ENCODE measurements at regions not wholly inside any gene's neighbourhood (a gene's known extent, or its start where the extent isn't known, plus 50 kb on each side); places are given as distances from the start of the nearest gene placed in this dataset.

DNA sequence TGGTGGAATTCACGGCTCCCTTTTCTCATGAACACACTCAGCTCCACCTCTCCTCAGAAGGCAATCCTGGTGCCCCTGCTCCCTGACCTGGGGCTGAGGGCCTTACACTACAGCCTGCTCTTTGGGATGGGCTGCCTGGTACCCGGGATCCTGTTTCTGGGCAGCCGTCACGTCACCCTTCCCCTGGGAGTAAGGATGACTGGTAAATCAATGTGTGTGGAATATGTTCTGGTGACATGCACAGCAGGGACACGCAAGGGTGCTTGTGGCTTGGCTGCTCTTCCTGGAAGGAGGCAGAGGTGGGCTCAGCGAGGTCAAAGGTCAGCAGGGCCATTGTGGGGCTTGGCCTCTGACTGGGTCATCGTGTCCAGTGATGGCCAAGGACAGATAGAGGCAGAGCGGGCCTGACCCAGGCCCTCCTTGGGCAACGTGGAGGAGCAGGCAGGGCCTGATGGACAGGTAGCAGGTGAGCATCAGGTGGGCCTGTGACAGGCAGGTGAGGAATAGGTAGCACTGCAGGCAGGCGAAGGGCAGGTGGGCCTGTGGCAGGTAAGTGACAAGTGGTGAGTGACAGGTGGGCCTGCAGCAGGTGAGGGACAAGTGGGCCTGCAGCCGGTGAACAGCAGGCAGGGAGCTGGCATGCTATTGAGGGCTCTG is 399.4 kb upstream of the IRX4 start:
- no peaks in the 10 kb centered on the region for H3K79me2 ChIP-seq (ENCODE audit: insufficient read depth, low read length)
- POLR2A ChIA-PET = no interaction called here
- H3K9me2 ChIP-seq (ENCODE audit: insufficient read depth) = no peaks in the 10 kb centered on the region
- no peaks in the 10 kb centered on the region for H4K20me1 ChIP-seq (ENCODE audit: insufficient read depth)
- H3K9me3 ChIP-seq (ENCODE audit: control insufficient read depth in 1 of 2, insufficient read depth in 1 of 2, low read depth in 1 of 2, low read length in 2 of 2) = no peaks in the 10 kb centered on the region; a peak in 1 of 4 replicates
- no TSS peak for BruUV-seq (replicated peaks)
- H3K4me2 ChIP-seq (ENCODE audit: low read length) = no peak overlapping the region
- no peak overlapping the region for H3K27ac ChIP-seq (ENCODE audit: low read depth, low read length)
- H3K4me3 ChIP-seq (replicated peaks in 1 of 2; ENCODE audit: low read depth in 1 of 2, low read length in 2 of 2) = no peak overlapping the region
- ATAC-seq (no peak), DNase-seq (ENCODE audit: low read depth, low spot score) (no peak)
- H2AFZ ChIP-seq (ENCODE audit: low read depth, low read length, poor library complexity, severe bottlenecking) = no peak overlapping the region
- RAD21 ChIA-PET (ENCODE audit: low non-redundant PET in 1 of 2, low total read pairs in 2 of 2, uncharacterized antibody in 2 of 2, unreplicated experiment in 2 of 2) = no interaction called here
- CTCF ChIA-PET = no interaction called here
- H3K27me3 ChIP-seq (ENCODE audit: insufficient read depth, low read length) = no peaks in the 10 kb centered on the region
- no peak for TF ChIP-seq ZBTB33 (IDR thresholded peaks at IDR 0.05; ENCODE audit: extremely low read depth, insufficient replicate concordance, low read length)
- H3K4me1 ChIP-seq (ENCODE audit: control insufficient read depth in 1 of 2, insufficient read depth in 2 of 2, low read length in 2 of 2) = no peaks in the 10 kb centered on the region
- intact Hi-C loops (cut with micrococcal nuclease) = no loop called here
- no peaks in the 10 kb centered on the region for H3K36me3 ChIP-seq (ENCODE audit: control insufficient read depth in 1 of 2, insufficient read depth in 2 of 2, low read length in 2 of 2)
- H3K9ac ChIP-seq (ENCODE audit: low read length) = no peak overlapping the region

- Histone ChIP-seq H3K9me3 (ENCODE audit: control insufficient read depth in 1 of 2, insufficient read depth in 1 of 2, low read depth in 1 of 2, low read length in 2 of 2) (no peaks in the 10 kb centered on the region; a peak in 1 of 4 replicates), H3K27ac (ENCODE audit: low read depth, low read length) (no peak overlapping the region), H3K79me2 (ENCODE audit: insufficient read depth, low read length) (no peaks in the 10 kb centered on the region), H3K4me1 (ENCODE audit: control insufficient read depth in 1 of 2, insufficient read depth in 2 of 2, low read length in 2 of 2) (no peaks in the 10 kb centered on the region), H2AFZ (ENCODE audit: low read depth, low read length, poor library complexity, severe bottlenecking) (no peak overlapping the region), H3K4me2 (ENCODE audit: low read length) (no peak overlapping the region), H3K9ac (ENCODE audit: low read length) (no peak overlapping the region), H3K27me3 (ENCODE audit: insufficient read depth, low read length) (no peaks in the 10 kb centered on the region), H4K20me1 (ENCODE audit: insufficient read depth) (no peaks in the 10 kb centered on the region), H3K36me3 (ENCODE audit: control insufficient read depth in 1 of 2, insufficient read depth in 2 of 2, low read length in 2 of 2) (no peaks in the 10 kb centered on the region), H3K4me3 (replicated peaks in 1 of 2; ENCODE audit: low read depth in 1 of 2, low read length in 2 of 2) (no peak overlapping the region), H3K9me2 (ENCODE audit: insufficient read depth) (no peaks in the 10 kb centered on the region)
- ATAC-seq (no peak), DNase-seq (ENCODE audit: low read depth, low spot score) (no peak)
- POLR2A ChIA-PET = no interaction called here
- RAD21 ChIA-PET (ENCODE audit: low non-redundant PET in 1 of 2, low total read pairs in 2 of 2, uncharacterized antibody in 2 of 2, unreplicated experiment in 2 of 2) = no interaction called here
- CTCF ChIA-PET = no interaction called here
- no TSS peak for BruUV-seq (replicated peaks)
- intact Hi-C loops (cut with micrococcal nuclease) = no loop called here
- TF ChIP-seq TCF7L2 (IDR thresholded peaks at IDR 0.05; ENCODE audit: borderline replicate concordance, extremely low read depth, insufficient read depth, insufficient read length) (no peak), SIN3A (IDR thresholded peaks at IDR 0.05; ENCODE audit: low read depth) (no peak), JUND (IDR thresholded peaks at IDR 0.05) (no peak), ZFX (IDR thresholded peaks at IDR 0.05) (no peak), POLR2A (IDR thresholded peaks at IDR 0.05; ENCODE audit: borderline replicate concordance, extremely low read depth, insufficient read depth, insufficient read length) (no peak), ZNF274 (IDR thresholded peaks at IDR 0.05; ENCODE audit: low read depth, low read length) (no peak), POLR2AphosphoS5 (IDR thresholded peaks at IDR 0.05; ENCODE audit: low read depth, low read length) (no peak), EZH2phosphoT487 (IDR thresholded peaks at IDR 0.05; ENCODE audit: borderline replicate concordance) (no peak), YY1 (IDR thresholded peaks at IDR 0.05; ENCODE audit: extremely low read depth, insufficient replicate concordance, low read depth, low read length) (no peak)
Observed at GRCh38 chr5:2281446-2281845, 398.7 kb upstream of the IRX4 start.

Measured in HCT116 (cell line).